Skeletal muscle cell (primary cell): ENCODE measurements at regions not wholly inside any gene's neighbourhood (a gene's known extent, or its start where the extent isn't known, plus 50 kb on each side); places are given as distances from the start of the nearest gene placed in this dataset.
A peak's percentile ranks its signal among the peaks of the same experiment; 100 is the strongest.
"Not testable (repeated sequence)": the region's sequence is repeated elsewhere in the genome, so short reads cannot be mapped to it uniquely, and the experiment has no call there.

ENCODE experiments used
- DNase-seq: peaks from one replicate; pipeline ENCODE4 v3.0.0-alpha.2; 2010; ENCODE audit warnings: low read depth
- H3K4me3 ChIP-seq: 2 replicates; pipeline ENCODE4 v1.5.1; 2011; ENCODE audit warnings: low read depth, mild to moderate bottlenecking, control low read depth, low read length, moderate library complexity

GRCh38 chr14:34087571-34087970 lies 136.7 kb upstream of the EGLN3 start:
- no peak overlapping the region for H3K4me3 ChIP-seq
- no peak for DNase-seq

- DNase-seq = no peak
Measured at GRCh38 chr14:34086223-34086757, 135.4 kb upstream of the EGLN3 start.

GRCh38 chr14:34085695-34086094 lies 134.8 kb upstream of the EGLN3 start:
- DNase-seq = no peak
- no peak overlapping the region for H3K4me3 ChIP-seq

More at GRCh38 chr14:34086223-34086757, 135.4 kb upstream of the EGLN3 start:
- H3K4me3 ChIP-seq = no peak overlapping the region

- no peak overlapping the region for H3K4me3 ChIP-seq
- no peak for DNase-seq
Measured at GRCh38 chr14:34081576-34082136, 130.8 kb upstream of the EGLN3 start.

- no peak overlapping the region for H3K4me3 ChIP-seq
- no peak for DNase-seq
Measured at GRCh38 chr14:34081101-34081575, 130.3 kb upstream of the EGLN3 start.

- DNase-seq, H3K4me3 ChIP-seq: not testable (repeated sequence)
Measured at GRCh38 chr14:34079643-34080042, 128.8 kb upstream of the EGLN3 start.

- H3K4me3 ChIP-seq = no peak overlapping the region
- no peak for DNase-seq
Measured at GRCh38 chr14:34078117-34078743, 127.4 kb upstream of the EGLN3 start.

GRCh38 chr14:34075826-34076225 lies 125.0 kb upstream of the EGLN3 start:
- DNase-seq = no peak
- no peak overlapping the region for H3K4me3 ChIP-seq

- no peak for DNase-seq
Measured at GRCh38 chr14:34075042-34075744, 124.3 kb upstream of the EGLN3 start.

GRCh38 chr14:34072921-34073320 lies 122.0 kb upstream of the EGLN3 start:
- H3K4me3 ChIP-seq = no peak overlapping the region
- no peak for DNase-seq

More at GRCh38 chr14:34075042-34075744, 124.3 kb upstream of the EGLN3 start:
- no peak overlapping the region for H3K4me3 ChIP-seq

GRCh38 chr14:34072401-34072800 lies 121.5 kb upstream of the EGLN3 start:
- DNase-seq = no peak
- H3K4me3 ChIP-seq = no peak overlapping the region

GRCh38 chr14:34070917-34071407 lies 120.1 kb upstream of the EGLN3 start:
- H3K4me3 ChIP-seq = no peak overlapping the region
- no peak for DNase-seq

- no peak overlapping the region for H3K4me3 ChIP-seq
- DNase-seq = no peak
Measured at GRCh38 chr14:34069854-34070582, 119.1 kb upstream of the EGLN3 start.

- H3K4me3 ChIP-seq = no peak overlapping the region
- no peak for DNase-seq
Measured at GRCh38 chr14:34067587-34067986, 116.7 kb upstream of the EGLN3 start.

- H3K4me3 ChIP-seq = no peak overlapping the region
- DNase-seq = no peak
Measured at GRCh38 chr14:34065690-34066391, 115.0 kb upstream of the EGLN3 start.

GRCh38 chr14:34065236-34065635 lies 114.4 kb upstream of the EGLN3 start:
- no peak for DNase-seq
- H3K4me3 ChIP-seq = no peak overlapping the region

GRCh38 chr14:34064349-34064748 lies 113.5 kb upstream of the EGLN3 start:
- DNase-seq = peak; percentile 52
- H3K4me3 ChIP-seq = no peak overlapping the region

GRCh38 chr14:34063470-34064164 lies 112.7 kb upstream of the EGLN3 start:
- no peak for DNase-seq
- no peak overlapping the region for H3K4me3 ChIP-seq
